HepG2 (cell line): ENCODE measurements at regions not wholly inside any gene's neighbourhood (a gene's known extent, or its start where the extent isn't known, plus 50 kb on each side); places are given as distances from the start of the nearest gene placed in this dataset.

Experiments used
- ARHGAP35 ChIP-seq: sonication (generic); formaldehyde crosslinking; IDR thresholded peaks from 2 replicates; pipeline ENCODE4 v1.9.0; 2022; ENCODE audit warnings: mild to moderate bottlenecking, inconsistent platforms, moderate library complexity, missing genetic modification reagents, borderline replicate concordance
- CAMTA2 ChIP-seq: sonication (generic); formaldehyde crosslinking; IDR thresholded peaks from 2 replicates; pipeline ENCODE4 v1.4.0; 2020; ENCODE audit warnings: mild to moderate bottlenecking, missing genetic modification reagents, borderline replicate concordance
- EP300 ChIP-seq, 3 experiments: sonication (generic) in 1 of 3; formaldehyde crosslinking in 1 of 3; IDR thresholded peaks; 2 replicates each; pipeline versions ENCODE4 v1.5.1 to v1.6.1; 2011 to 2020; ENCODE audit warnings: low read depth in 2 of 3, low read length in 2 of 3, borderline replicate concordance in 1 of 3, improper control_type of control experiment in 1 of 3, mild to moderate bottlenecking in 1 of 3, missing genetic modification reagents in 1 of 3, moderate library complexity in 1 of 3
- ETV5 ChIP-seq: IDR thresholded peaks from 2 replicates; pipeline ENCODE4 v1.6.1; 2018; ENCODE audit warnings: missing biosample characterization, missing genetic modification reagents, inconsistent platforms, borderline replicate concordance
- ETV6 ChIP-seq: sonication (generic); formaldehyde crosslinking; conservative IDR thresholded peaks from 2 replicates; pipeline ENCODE4 v1.4.0; 2020; ENCODE audit warnings: missing genetic modification reagents
- FOSL2 ChIP-seq: sonication (generic); formaldehyde crosslinking; IDR thresholded peaks from 2 replicates; pipeline ENCODE4 v1.4.0; 2020; ENCODE audit warnings: missing genetic modification reagents
- POLR2A ChIP-seq, 2 experiments: IDR thresholded peaks; 2 replicates each; pipeline ENCODE4 v1.6.1; 2011; ENCODE audit warnings: low read depth in 2 of 2, low read length in 2 of 2, mild to moderate bottlenecking in 1 of 2, moderate library complexity in 1 of 2; ENCODE audit not compliant: insufficient read depth in 1 of 2
- SIN3A ChIP-seq: IDR thresholded peaks from 2 replicates; pipeline ENCODE4 v1.6.1; 2011; ENCODE audit warnings: low read depth, mild to moderate bottlenecking, control low read depth, low read length, borderline replicate concordance
- ZNF18 ChIP-seq: sonication (generic); formaldehyde crosslinking; IDR thresholded peaks from 2 replicates; pipeline ENCODE4 v1.8.0; 2022; ENCODE audit warnings: mild to moderate bottlenecking, missing genetic modification reagents; ENCODE audit not compliant: insufficient replicate concordance
- TF ChIP-seq, protein P1 (sequence below), 2 experiments: IDR thresholded peaks; 2 replicates each; pipeline ENCODE4 v1.6.1; 2011 to 2012; ENCODE audit warnings: low read length in 2 of 2, borderline replicate concordance in 1 of 2, low read depth in 1 of 2, mild to moderate bottlenecking in 1 of 2, moderate library complexity in 1 of 2
- TF ChIP-seq, protein P2 (sequence below): sonication (generic); formaldehyde crosslinking; IDR thresholded peaks from 2 replicates; pipeline ENCODE4 v1.5.0; 2020; ENCODE audit warnings: mild to moderate bottlenecking, missing genetic modification reagents, moderate library complexity

GRCh38 chr20:12375967-12376366 is 458.3 kb downstream of the BTBD3 start:
- no peak for TF ChIP-seq FOSL2 (CRISPR knock-in tag)
- no peak for TF ChIP-seq EP300 (IDR thresholded peaks at IDR 0.05; ENCODE audit: low read depth in 2 of 2, low read length in 2 of 2)
- no peak for TF ChIP-seq EP300 (CRISPR knock-in tag; IDR thresholded peaks at IDR 0.05; ENCODE audit: borderline replicate concordance)
- no peak for TF ChIP-seq ZNF18 (CRISPR knock-in tag)
- TF ChIP-seq ETV5 (CRISPR knock-in tag), result no peak
- TF ChIP-seq, protein P1, sequence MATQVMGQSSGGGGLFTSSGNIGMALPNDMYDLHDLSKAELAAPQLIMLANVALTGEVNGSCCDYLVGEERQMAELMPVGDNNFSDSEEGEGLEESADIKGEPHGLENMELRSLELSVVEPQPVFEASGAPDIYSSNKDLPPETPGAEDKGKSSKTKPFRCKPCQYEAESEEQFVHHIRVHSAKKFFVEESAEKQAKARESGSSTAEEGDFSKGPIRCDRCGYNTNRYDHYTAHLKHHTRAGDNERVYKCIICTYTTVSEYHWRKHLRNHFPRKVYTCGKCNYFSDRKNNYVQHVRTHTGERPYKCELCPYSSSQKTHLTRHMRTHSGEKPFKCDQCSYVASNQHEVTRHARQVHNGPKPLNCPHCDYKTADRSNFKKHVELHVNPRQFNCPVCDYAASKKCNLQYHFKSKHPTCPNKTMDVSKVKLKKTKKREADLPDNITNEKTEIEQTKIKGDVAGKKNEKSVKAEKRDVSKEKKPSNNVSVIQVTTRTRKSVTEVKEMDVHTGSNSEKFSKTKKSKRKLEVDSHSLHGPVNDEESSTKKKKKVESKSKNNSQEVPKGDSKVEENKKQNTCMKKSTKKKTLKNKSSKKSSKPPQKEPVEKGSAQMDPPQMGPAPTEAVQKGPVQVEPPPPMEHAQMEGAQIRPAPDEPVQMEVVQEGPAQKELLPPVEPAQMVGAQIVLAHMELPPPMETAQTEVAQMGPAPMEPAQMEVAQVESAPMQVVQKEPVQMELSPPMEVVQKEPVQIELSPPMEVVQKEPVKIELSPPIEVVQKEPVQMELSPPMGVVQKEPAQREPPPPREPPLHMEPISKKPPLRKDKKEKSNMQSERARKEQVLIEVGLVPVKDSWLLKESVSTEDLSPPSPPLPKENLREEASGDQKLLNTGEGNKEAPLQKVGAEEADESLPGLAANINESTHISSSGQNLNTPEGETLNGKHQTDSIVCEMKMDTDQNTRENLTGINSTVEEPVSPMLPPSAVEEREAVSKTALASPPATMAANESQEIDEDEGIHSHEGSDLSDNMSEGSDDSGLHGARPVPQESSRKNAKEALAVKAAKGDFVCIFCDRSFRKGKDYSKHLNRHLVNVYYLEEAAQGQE (IDR thresholded peaks at IDR 0.05; ENCODE audit: borderline replicate concordance in 1 of 2, low read depth in 1 of 2, low read length in 2 of 2), result no peak
- TF ChIP-seq, protein P2, sequence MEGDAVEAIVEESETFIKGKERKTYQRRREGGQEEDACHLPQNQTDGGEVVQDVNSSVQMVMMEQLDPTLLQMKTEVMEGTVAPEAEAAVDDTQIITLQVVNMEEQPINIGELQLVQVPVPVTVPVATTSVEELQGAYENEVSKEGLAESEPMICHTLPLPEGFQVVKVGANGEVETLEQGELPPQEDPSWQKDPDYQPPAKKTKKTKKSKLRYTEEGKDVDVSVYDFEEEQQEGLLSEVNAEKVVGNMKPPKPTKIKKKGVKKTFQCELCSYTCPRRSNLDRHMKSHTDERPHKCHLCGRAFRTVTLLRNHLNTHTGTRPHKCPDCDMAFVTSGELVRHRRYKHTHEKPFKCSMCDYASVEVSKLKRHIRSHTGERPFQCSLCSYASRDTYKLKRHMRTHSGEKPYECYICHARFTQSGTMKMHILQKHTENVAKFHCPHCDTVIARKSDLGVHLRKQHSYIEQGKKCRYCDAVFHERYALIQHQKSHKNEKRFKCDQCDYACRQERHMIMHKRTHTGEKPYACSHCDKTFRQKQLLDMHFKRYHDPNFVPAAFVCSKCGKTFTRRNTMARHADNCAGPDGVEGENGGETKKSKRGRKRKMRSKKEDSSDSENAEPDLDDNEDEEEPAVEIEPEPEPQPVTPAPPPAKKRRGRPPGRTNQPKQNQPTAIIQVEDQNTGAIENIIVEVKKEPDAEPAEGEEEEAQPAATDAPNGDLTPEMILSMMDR (CRISPR knock-in tag), result no peak
- TF ChIP-seq CAMTA2, result no peak
- TF ChIP-seq SIN3A, result no peak
- no peak for TF ChIP-seq ARHGAP35 (CRISPR knock-in tag)
- no peak for TF ChIP-seq POLR2A (IDR thresholded peaks at IDR 0.05; ENCODE audit: insufficient read depth in 1 of 2, low read depth in 2 of 2, low read length in 2 of 2)
- TF ChIP-seq ETV6 (CRISPR knock-in tag), result no peak
